ENCODE measurements at regions not wholly inside any gene's neighbourhood (a gene's known extent, or its start where the extent isn't known, plus 50 kb on each side); places are given as distances from the start of the nearest gene placed in this dataset.

GRCh38 chr10:70960783-70961570 is 72.6 kb upstream of the PCBD1 start (continued):
- no peak for TF ChIP-seq ZBTB40 (IDR thresholded peaks at IDR 0.05)
- TF ChIP-seq ZBTB40 (CRISPR knock-in tag; IDR thresholded peaks at IDR 0.05): no peak
- no peak for TF ChIP-seq RBM39 (optimal IDR thresholded peaks at IDR 0.05; ENCODE audit: low read depth, low read length)
- TF ChIP-seq ZNF217 (CRISPR knock-in tag; IDR thresholded peaks at IDR 0.05): no peak
- no peak for TF ChIP-seq LCOR (CRISPR knock-in tag; IDR thresholded peaks at IDR 0.05)
- no peak for TF ChIP-seq ZNF140 (CRISPR knock-in tag; IDR thresholded peaks at IDR 0.05)
- TF ChIP-seq RBM25 (IDR thresholded peaks at IDR 0.05; ENCODE audit: low read depth, low read length, severe bottlenecking): no peak
- no peak for TF ChIP-seq ZBTB33 (CRISPR knock-in tag; IDR thresholded peaks at IDR 0.05)
- TF ChIP-seq HNRNPH1 (optimal IDR thresholded peaks at IDR 0.05; ENCODE audit: low read depth, low read length): no peak
- no peak for TF ChIP-seq ETS2 (tag; IDR thresholded peaks at IDR 0.05; ENCODE audit: borderline replicate concordance, poor library complexity, severe bottlenecking)
- no peak for TF ChIP-seq ZBTB5 (IDR thresholded peaks at IDR 0.05)
- TF ChIP-seq ZC3H8 (IDR thresholded peaks at IDR 0.05): no peak
- no peak for TF ChIP-seq NRF1 (conservative IDR thresholded peaks at IDR 0.05 in 1 of 2, IDR thresholded peaks at IDR 0.05 in 1 of 2)
- TF ChIP-seq ZNF644 (tag; IDR thresholded peaks at IDR 0.05; ENCODE audit: low read depth): no peak
- no peak for TF ChIP-seq WHSC1 (IDR thresholded peaks at IDR 0.05; ENCODE audit: low read length)

All from K562 (cell line).